WTC11 (cell line): ENCODE measurements at regions not wholly inside any gene's neighbourhood (a gene's known extent, or its start where the extent isn't known, plus 50 kb on each side); places are given as distances from the start of the nearest gene placed in this dataset.

ENCODE experiments used
- ATAC-seq: fragments of 200-7000 bp; cut with Tn5 transposase; 2 replicates; pipeline ENCODE4 v1.10.0; 2021; ENCODE audit warnings: mild to moderate bottlenecking, moderate library complexity
- CTCF ChIA-PET: fragments of 300-600 bp; sonication (Branson Sonifier 250); formaldehyde crosslinking; loops from one replicate; lab custom pipeline; 2021; ENCODE audit warnings: antibody characterized with exemption; lab: Charles Lee
- POLR2A ChIA-PET: fragments of 350-600 bp; sonication (Branson Sonifier 250); formaldehyde crosslinking; loops from one replicate; lab custom pipeline; 2021; ENCODE audit warnings: antibody characterized with exemption; lab: Charles Lee
- DNase-seq: peaks from one replicate; pipeline ENCODE4 v3.0.0; 2021; ENCODE audit warnings: low spot score
- H3K27ac Mint-ChIP-seq: 2 replicates; pipeline ENCODE4 v1.8.0; 2021; ENCODE audit warnings: mixed read lengths
- H3K27me3 Mint-ChIP-seq: 2 replicates; pipeline ENCODE4 v1.8.0; 2021; ENCODE audit warnings: low read depth, mild to moderate bottlenecking, moderate library complexity, mixed read lengths
- H3K36me3 Mint-ChIP-seq: 2 replicates; pipeline ENCODE4 v1.8.0; 2021; ENCODE audit warnings: mixed read lengths
- H3K4me1 Mint-ChIP-seq: 2 replicates; pipeline ENCODE4 v1.8.0; 2022; ENCODE audit warnings: mixed read lengths
- H3K4me3 Mint-ChIP-seq: 2 replicates; pipeline ENCODE4 v1.8.0; 2021; ENCODE audit warnings: mild to moderate bottlenecking, moderate library complexity, mixed read lengths
- H3K9me3 Mint-ChIP-seq: 2 replicates; pipeline ENCODE4 v1.8.0; 2021; ENCODE audit warnings: mixed read lengths
- ATF2 ChIP-seq: sonication (generic); formaldehyde crosslinking; IDR thresholded peaks from 2 replicates; pipeline ENCODE4 v1.8.1; 2022; ENCODE audit warnings: low read depth, missing genetic modification reagents, borderline replicate concordance
- ATF3 ChIP-seq: sonication (generic); formaldehyde crosslinking; conservative IDR thresholded peaks from 2 replicates; pipeline ENCODE4 v1.8.1; 2022; ENCODE audit warnings: mild to moderate bottlenecking, missing genetic modification reagents
- EMX1 ChIP-seq: fragments of 250-450 bp; sonication (Bioruptor Pico); IDR thresholded peaks from 2 replicates; pipeline ENCODE4 v1.8.0; 2021; ENCODE audit warnings: mild to moderate bottlenecking
- FOXK1 ChIP-seq: sonication (generic); formaldehyde crosslinking; IDR thresholded peaks from 2 replicates; pipeline ENCODE4 v1.8.0; 2022; ENCODE audit warnings: mild to moderate bottlenecking, moderate library complexity, missing genetic modification reagents
- HMGA2 ChIP-seq: fragments of 250-450 bp; sonication (Bioruptor Pico); IDR thresholded peaks from 2 replicates; pipeline ENCODE4 v1.4.0; 2021; ENCODE audit warnings: mild to moderate bottlenecking, moderate library complexity
- NFE2L1 ChIP-seq: sonication (generic); formaldehyde crosslinking; IDR thresholded peaks from 2 replicates; pipeline ENCODE4 v1.8.1; 2023; ENCODE audit warnings: missing genetic modification reagents
- NR1H2 ChIP-seq: sonication (generic); formaldehyde crosslinking; IDR thresholded peaks from 2 replicates; pipeline ENCODE4 v1.9.0; 2021; ENCODE audit warnings: mild to moderate bottlenecking, moderate library complexity, missing genetic modification reagents
- NR3C1 ChIP-seq: sonication (generic); formaldehyde crosslinking; conservative IDR thresholded peaks from 2 replicates; pipeline ENCODE4 v1.8.1; 2023; ENCODE audit warnings: low read depth, mild to moderate bottlenecking, missing genetic modification reagents
- PRRX2 ChIP-seq: fragments of 250-450 bp; sonication (Bioruptor Pico); IDR thresholded peaks from 2 replicates; pipeline ENCODE4 v1.8.0; 2021; ENCODE audit warnings: mild to moderate bottlenecking
- SMAD4 ChIP-seq: sonication (generic); formaldehyde crosslinking; IDR thresholded peaks from 2 replicates; pipeline ENCODE4 v1.8.0; 2022; ENCODE audit warnings: mild to moderate bottlenecking, missing genetic modification reagents
- ZBTB43 ChIP-seq: sonication (generic); formaldehyde crosslinking; IDR thresholded peaks from 2 replicates; pipeline ENCODE4 v1.8.1; 2023; ENCODE audit warnings: mild to moderate bottlenecking, missing genetic modification reagents
- ZNF263 ChIP-seq: sonication (generic); formaldehyde crosslinking; IDR thresholded peaks from 2 replicates; pipeline ENCODE4 v1.8.1; 2022; ENCODE audit warnings: low read depth, mild to moderate bottlenecking, moderate library complexity, missing genetic modification reagents
- ZNF425 ChIP-seq: fragments of 250-450 bp; sonication (Bioruptor Pico); conservative IDR thresholded peaks from 2 replicates; pipeline ENCODE4 v1.9.0; 2021; ENCODE audit warnings: mild to moderate bottlenecking
- TF ChIP-seq, protein P1 (sequence below): sonication (generic); formaldehyde crosslinking; IDR thresholded peaks from 2 replicates; pipeline ENCODE4 v1.8.1; 2023; ENCODE audit warnings: mild to moderate bottlenecking, missing genetic modification reagents, moderate library complexity
- TF ChIP-seq, protein P2 (sequence below): sonication (generic); formaldehyde crosslinking; IDR thresholded peaks from 2 replicates; pipeline ENCODE4 v1.8.0; 2022; ENCODE audit warnings: missing genetic modification reagents
- TF ChIP-seq, protein P3 (sequence below): sonication (generic); formaldehyde crosslinking; IDR thresholded peaks from 2 replicates; pipeline ENCODE4 v1.8.1; 2022; ENCODE audit warnings: mild to moderate bottlenecking, moderate library complexity, missing genetic modification reagents
- TF ChIP-seq, protein P4 (sequence below): sonication (generic); formaldehyde crosslinking; IDR thresholded peaks from 2 replicates; pipeline ENCODE4 v1.8.1; 2023; ENCODE audit warnings: mild to moderate bottlenecking, missing genetic modification reagents
- TF ChIP-seq, protein P5 (sequence below): fragments of 200-600 bp; IDR thresholded peaks from 2 replicates; pipeline ENCODE4 v1.8.0; 2022; ENCODE audit warnings: antibody characterized with exemption

DNA sequence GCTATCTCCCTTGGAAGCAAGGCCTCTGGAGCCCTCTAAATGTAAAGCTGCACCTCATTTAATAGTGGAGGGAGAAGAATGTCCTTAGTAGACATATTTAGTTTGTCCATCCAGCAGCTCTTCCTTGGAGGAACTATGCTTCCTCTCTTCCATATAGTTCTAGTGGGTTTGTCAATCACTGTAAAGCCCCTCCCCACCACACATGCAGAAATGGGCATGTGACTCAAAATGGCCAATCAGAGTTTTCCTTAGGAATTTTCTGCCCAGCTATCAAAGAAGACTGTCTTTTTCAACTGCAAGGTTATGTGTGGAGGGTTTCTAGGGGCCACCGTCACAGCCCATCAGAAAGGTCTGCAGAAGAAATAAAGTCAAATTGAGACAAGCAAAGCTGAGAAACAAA lies 175.5 kb downstream of the MIS18A start:
- Mint-ChIP-seq H3K9me3 (peaks cover 25% of the 10 kb centered on the region), H3K4me3 (no peak overlapping the region), H3K27ac (no peak overlapping the region), H3K4me1 (peaks cover 18% of the 10 kb centered on the region), H3K36me3 (no peaks in the 10 kb centered on the region), H3K27me3 (peaks cover 3% of the 10 kb centered on the region)
- ATAC-seq (no peak), DNase-seq (no peak)
- TF ChIP-seq ZNF263 (CRISPR knock-in tag) (no peak), PRRX2 (no peak), NFE2L1 (CRISPR knock-in tag) (no peak)
- TF ChIP-seq, protein P1, sequence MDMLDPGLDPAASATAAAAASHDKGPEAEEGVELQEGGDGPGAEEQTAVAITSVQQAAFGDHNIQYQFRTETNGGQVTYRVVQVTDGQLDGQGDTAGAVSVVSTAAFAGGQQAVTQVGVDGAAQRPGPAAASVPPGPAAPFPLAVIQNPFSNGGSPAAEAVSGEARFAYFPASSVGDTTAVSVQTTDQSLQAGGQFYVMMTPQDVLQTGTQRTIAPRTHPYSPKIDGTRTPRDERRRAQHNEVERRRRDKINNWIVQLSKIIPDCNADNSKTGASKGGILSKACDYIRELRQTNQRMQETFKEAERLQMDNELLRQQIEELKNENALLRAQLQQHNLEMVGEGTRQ (CRISPR knock-in tag) = peak; percentile 46; the same call in 1 of the 2 replicates
- ChIA-PET POLR2A (no interaction called here), CTCF (no interaction called here)

- Mint-ChIP-seq H3K27me3 (peaks cover 3% of the 10 kb centered on the region), H3K4me3 (no peak overlapping the region), H3K4me1 (peaks cover 18% of the 10 kb centered on the region), H3K9me3 (peaks cover 25% of the 10 kb centered on the region), H3K27ac (no peak overlapping the region), H3K36me3 (no peaks in the 10 kb centered on the region)
- no peak for DNase-seq
- POLR2A ChIA-PET = no interaction called here
- no peak for ATAC-seq
- CTCF ChIA-PET = no interaction called here
- TF ChIP-seq NR3C1 (CRISPR knock-in tag) = no peak
- no peak for TF ChIP-seq HMGA2 (CRISPR knock-in tag)
- TF ChIP-seq ZNF425 (CRISPR knock-in tag) = no peak
- TF ChIP-seq, protein P2, sequence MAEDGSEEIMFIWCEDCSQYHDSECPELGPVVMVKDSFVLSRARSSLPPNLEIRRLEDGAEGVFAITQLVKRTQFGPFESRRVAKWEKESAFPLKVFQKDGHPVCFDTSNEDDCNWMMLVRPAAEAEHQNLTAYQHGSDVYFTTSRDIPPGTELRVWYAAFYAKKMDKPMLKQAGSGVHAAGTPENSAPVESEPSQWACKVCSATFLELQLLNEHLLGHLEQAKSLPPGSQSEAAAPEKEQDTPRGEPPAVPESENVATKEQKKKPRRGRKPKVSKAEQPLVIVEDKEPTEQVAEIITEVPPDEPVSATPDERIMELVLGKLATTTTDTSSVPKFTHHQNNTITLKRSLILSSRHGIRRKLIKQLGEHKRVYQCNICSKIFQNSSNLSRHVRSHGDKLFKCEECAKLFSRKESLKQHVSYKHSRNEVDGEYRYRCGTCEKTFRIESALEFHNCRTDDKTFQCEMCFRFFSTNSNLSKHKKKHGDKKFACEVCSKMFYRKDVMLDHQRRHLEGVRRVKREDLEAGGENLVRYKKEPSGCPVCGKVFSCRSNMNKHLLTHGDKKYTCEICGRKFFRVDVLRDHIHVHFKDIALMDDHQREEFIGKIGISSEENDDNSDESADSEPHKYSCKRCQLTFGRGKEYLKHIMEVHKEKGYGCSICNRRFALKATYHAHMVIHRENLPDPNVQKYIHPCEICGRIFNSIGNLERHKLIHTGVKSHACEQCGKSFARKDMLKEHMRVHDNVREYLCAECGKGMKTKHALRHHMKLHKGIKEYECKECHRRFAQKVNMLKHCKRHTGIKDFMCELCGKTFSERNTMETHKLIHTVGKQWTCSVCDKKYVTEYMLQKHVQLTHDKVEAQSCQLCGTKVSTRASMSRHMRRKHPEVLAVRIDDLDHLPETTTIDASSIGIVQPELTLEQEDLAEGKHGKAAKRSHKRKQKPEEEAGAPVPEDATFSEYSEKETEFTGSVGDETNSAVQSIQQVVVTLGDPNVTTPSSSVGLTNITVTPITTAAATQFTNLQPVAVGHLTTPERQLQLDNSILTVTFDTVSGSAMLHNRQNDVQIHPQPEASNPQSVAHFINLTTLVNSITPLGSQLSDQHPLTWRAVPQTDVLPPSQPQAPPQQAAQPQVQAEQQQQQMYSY (CRISPR knock-in tag) = no peak
- no peak for TF ChIP-seq FOXK1 (CRISPR knock-in tag)
- no peak for TF ChIP-seq ZBTB43 (CRISPR knock-in tag)
- no peak for TF ChIP-seq ATF3
- no peak for TF ChIP-seq EMX1
- TF ChIP-seq, protein P3, sequence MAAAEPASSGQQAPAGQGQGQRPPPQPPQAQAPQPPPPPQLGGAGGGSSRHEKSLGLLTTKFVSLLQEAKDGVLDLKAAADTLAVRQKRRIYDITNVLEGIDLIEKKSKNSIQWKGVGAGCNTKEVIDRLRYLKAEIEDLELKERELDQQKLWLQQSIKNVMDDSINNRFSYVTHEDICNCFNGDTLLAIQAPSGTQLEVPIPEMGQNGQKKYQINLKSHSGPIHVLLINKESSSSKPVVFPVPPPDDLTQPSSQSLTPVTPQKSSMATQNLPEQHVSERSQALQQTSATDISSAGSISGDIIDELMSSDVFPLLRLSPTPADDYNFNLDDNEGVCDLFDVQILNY = no peak
- no peak for TF ChIP-seq NR1H2 (CRISPR knock-in tag)
- TF ChIP-seq, protein P4, sequence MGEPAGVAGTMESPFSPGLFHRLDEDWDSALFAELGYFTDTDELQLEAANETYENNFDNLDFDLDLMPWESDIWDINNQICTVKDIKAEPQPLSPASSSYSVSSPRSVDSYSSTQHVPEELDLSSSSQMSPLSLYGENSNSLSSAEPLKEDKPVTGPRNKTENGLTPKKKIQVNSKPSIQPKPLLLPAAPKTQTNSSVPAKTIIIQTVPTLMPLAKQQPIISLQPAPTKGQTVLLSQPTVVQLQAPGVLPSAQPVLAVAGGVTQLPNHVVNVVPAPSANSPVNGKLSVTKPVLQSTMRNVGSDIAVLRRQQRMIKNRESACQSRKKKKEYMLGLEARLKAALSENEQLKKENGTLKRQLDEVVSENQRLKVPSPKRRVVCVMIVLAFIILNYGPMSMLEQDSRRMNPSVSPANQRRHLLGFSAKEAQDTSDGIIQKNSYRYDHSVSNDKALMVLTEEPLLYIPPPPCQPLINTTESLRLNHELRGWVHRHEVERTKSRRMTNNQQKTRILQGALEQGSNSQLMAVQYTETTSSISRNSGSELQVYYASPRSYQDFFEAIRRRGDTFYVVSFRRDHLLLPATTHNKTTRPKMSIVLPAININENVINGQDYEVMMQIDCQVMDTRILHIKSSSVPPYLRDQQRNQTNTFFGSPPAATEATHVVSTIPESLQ (CRISPR knock-in tag) = no peak
- TF ChIP-seq, protein P5, sequence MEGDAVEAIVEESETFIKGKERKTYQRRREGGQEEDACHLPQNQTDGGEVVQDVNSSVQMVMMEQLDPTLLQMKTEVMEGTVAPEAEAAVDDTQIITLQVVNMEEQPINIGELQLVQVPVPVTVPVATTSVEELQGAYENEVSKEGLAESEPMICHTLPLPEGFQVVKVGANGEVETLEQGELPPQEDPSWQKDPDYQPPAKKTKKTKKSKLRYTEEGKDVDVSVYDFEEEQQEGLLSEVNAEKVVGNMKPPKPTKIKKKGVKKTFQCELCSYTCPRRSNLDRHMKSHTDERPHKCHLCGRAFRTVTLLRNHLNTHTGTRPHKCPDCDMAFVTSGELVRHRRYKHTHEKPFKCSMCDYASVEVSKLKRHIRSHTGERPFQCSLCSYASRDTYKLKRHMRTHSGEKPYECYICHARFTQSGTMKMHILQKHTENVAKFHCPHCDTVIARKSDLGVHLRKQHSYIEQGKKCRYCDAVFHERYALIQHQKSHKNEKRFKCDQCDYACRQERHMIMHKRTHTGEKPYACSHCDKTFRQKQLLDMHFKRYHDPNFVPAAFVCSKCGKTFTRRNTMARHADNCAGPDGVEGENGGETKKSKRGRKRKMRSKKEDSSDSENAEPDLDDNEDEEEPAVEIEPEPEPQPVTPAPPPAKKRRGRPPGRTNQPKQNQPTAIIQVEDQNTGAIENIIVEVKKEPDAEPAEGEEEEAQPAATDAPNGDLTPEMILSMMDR = no peak
- TF ChIP-seq ATF2 (CRISPR knock-in tag) = no peak
- TF ChIP-seq SMAD4 = no peak
- TF ChIP-seq, protein P1 (CRISPR knock-in tag) = no peak
Measured at GRCh38 chr21:32102426-32102825, 176.4 kb downstream of the MIS18A start.
